ENCODE measurements at regions not wholly inside any gene's neighbourhood (a gene's known extent, or its start where the extent isn't known, plus 50 kb on each side); places are given as distances from the start of the nearest gene placed in this dataset.

- no peak overlapping the region for H2AFZ ChIP-seq (ENCODE audit: low read depth, low read length)
- no peaks in the 10 kb centered on the region for H4K20me1 ChIP-seq (ENCODE audit: insufficient read depth, low read length)
- H3K4me3 ChIP-seq (ENCODE audit: low read length) = no peak overlapping the region
- no peak overlapping the region for H3K9ac ChIP-seq (ENCODE audit: low read length)
- H3K36me3 ChIP-seq (replicated peaks; ENCODE audit: low read depth, low read length) = no peaks in the 10 kb centered on the region
- H3K9me3 ChIP-seq (ENCODE audit: insufficient read depth, low read length) = no peaks in the 10 kb centered on the region
- no peaks in the 10 kb centered on the region for H3K79me2 ChIP-seq (ENCODE audit: low read length)
- TF ChIP-seq EZH2phosphoT487 (IDR thresholded peaks at IDR 0.05; ENCODE audit: low read depth) = no peak
- TF ChIP-seq CTCF (IDR thresholded peaks at IDR 0.05; ENCODE audit: low read depth, low read length) = no peak
- H3K27me3 ChIP-seq (ENCODE audit: low read depth, low read length) = no peaks in the 10 kb centered on the region
- no peak overlapping the region for H3K4me2 ChIP-seq (ENCODE audit: low read length)
- H3K4me1 ChIP-seq (ENCODE audit: low read length) = no peaks in the 10 kb centered on the region
- no peak overlapping the region for H3K27ac ChIP-seq (ENCODE audit: low read length)
These were observed 363.0 kb downstream of the NR2F2 start for GRCh38 chr15:96693515-96693914.

GRCh38 chr15:96693990-96694517 is 363.6 kb downstream of the NR2F2 start:
- H3K79me2 ChIP-seq (ENCODE audit: low read length) = no peaks in the 10 kb centered on the region
- TF ChIP-seq CTCF (IDR thresholded peaks at IDR 0.05; ENCODE audit: low read depth, low read length) (no peak), EZH2phosphoT487 (IDR thresholded peaks at IDR 0.05; ENCODE audit: low read depth) (no peak)
- no peak overlapping the region for H3K4me3 ChIP-seq (ENCODE audit: low read length)
- no peak overlapping the region for H2AFZ ChIP-seq (ENCODE audit: low read depth, low read length)
- no peaks in the 10 kb centered on the region for H3K36me3 ChIP-seq (replicated peaks; ENCODE audit: low read depth, low read length)
- no peaks in the 10 kb centered on the region for H3K9me3 ChIP-seq (ENCODE audit: insufficient read depth, low read length)
- no peaks in the 10 kb centered on the region for H3K27me3 ChIP-seq (ENCODE audit: low read depth, low read length)
- H4K20me1 ChIP-seq (ENCODE audit: insufficient read depth, low read length) = no peaks in the 10 kb centered on the region
- no peak overlapping the region for H3K4me2 ChIP-seq (ENCODE audit: low read length)
- H3K4me1 ChIP-seq (ENCODE audit: low read length) = no peaks in the 10 kb centered on the region
- H3K9ac ChIP-seq (ENCODE audit: low read length) = no peak overlapping the region
- H3K27ac ChIP-seq (ENCODE audit: low read length) = no peak overlapping the region

- Histone ChIP-seq H3K4me2 (ENCODE audit: low read length) (no peak overlapping the region), H3K9ac (ENCODE audit: low read length) (no peak overlapping the region), H3K27ac (ENCODE audit: low read length) (no peak overlapping the region), H3K79me2 (ENCODE audit: low read length) (no peaks in the 10 kb centered on the region), H3K4me3 (ENCODE audit: low read length) (no peak overlapping the region), H3K27me3 (ENCODE audit: low read depth, low read length) (no peaks in the 10 kb centered on the region), H3K9me3 (ENCODE audit: insufficient read depth, low read length) (no peaks in the 10 kb centered on the region), H3K36me3 (replicated peaks; ENCODE audit: low read depth, low read length) (no peaks in the 10 kb centered on the region), H4K20me1 (ENCODE audit: insufficient read depth, low read length) (no peaks in the 10 kb centered on the region), H2AFZ (ENCODE audit: low read depth, low read length) (no peak overlapping the region), H3K4me1 (ENCODE audit: low read length) (no peaks in the 10 kb centered on the region)
- TF ChIP-seq CTCF (IDR thresholded peaks at IDR 0.05; ENCODE audit: low read depth, low read length) = no peak
- TF ChIP-seq EZH2phosphoT487 (IDR thresholded peaks at IDR 0.05; ENCODE audit: low read depth) = no peak
These were observed 364.9 kb downstream of the NR2F2 start for GRCh38 chr15:96695426-96695825.

- H3K36me3 ChIP-seq (replicated peaks; ENCODE audit: low read depth, low read length) = no peaks in the 10 kb centered on the region
- no peak overlapping the region for H3K4me3 ChIP-seq (ENCODE audit: low read length)
- no peaks in the 10 kb centered on the region for H3K4me1 ChIP-seq (ENCODE audit: low read length)
- no peak overlapping the region for H3K9ac ChIP-seq (ENCODE audit: low read length)
- no peak for TF ChIP-seq CTCF (IDR thresholded peaks at IDR 0.05; ENCODE audit: low read depth, low read length)
- no peak for TF ChIP-seq EZH2phosphoT487 (IDR thresholded peaks at IDR 0.05; ENCODE audit: low read depth)
- H3K4me2 ChIP-seq (ENCODE audit: low read length) = no peak overlapping the region
- H3K27me3 ChIP-seq (ENCODE audit: low read depth, low read length) = 0 out of 2 replicates have a peak, but pooled peaks cover 6% of the 10 kb centered on the region
- H3K79me2 ChIP-seq (ENCODE audit: low read length) = no peaks in the 10 kb centered on the region
- no peaks in the 10 kb centered on the region for H3K9me3 ChIP-seq (ENCODE audit: insufficient read depth, low read length)
- no peak overlapping the region for H2AFZ ChIP-seq (ENCODE audit: low read depth, low read length)
- H4K20me1 ChIP-seq (ENCODE audit: insufficient read depth, low read length) = no peaks in the 10 kb centered on the region
- no peak overlapping the region for H3K27ac ChIP-seq (ENCODE audit: low read length)
These were observed 369.4 kb downstream of the NR2F2 start for GRCh38 chr15:96699871-96700401.

All from OCI-LY3 (cell line).